ENCODE measurements at regions not wholly inside any gene's neighbourhood (a gene's known extent, or its start where the extent isn't known, plus 50 kb on each side); places are given as distances from the start of the nearest gene placed in this dataset.

DNA sequence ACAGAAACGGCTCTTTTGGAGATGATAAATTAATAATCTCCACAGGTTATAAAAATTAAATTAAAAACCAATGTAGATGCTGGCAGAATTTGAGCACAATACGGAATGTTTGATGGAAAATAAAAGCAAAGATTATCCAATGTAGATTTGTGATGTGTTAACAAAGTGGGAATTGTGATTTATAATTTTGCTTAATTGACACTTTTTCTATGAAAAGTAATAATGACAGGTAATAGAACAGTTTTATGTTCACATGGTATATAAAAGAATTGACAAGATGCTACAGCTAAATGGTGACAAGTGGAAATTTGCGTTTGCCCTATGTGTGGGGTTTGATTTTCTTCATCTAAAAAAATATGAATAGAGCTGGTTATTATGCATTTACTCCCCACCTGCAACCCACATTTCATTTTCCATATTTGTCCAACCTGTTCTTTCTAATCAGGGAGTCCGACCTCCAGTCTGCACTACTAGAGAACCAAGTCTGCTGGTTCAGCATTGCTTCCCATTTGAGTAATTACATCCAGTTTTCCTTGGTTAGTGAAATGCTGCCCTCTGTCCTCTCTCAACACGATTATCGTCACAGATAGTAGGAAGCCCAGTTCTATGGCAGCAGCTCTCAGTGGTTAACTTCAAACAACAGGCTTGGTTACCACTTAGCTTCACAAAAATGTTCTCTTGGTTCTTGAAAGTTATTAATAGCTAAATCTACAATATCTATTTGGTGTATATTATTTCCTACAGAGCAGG lies 61.4 kb upstream of the SLITRK1 start:
- Histone ChIP-seq H2BK15ac (ENCODE audit: low read depth, low read length) (no peak overlapping the region), H4K8ac (ENCODE audit: low read depth in 2 of 2, low read length in 2 of 2) (no peak overlapping the region), H3K27me3 (ENCODE audit: control insufficient read depth, insufficient read depth, low read length) (no peaks in the 10 kb centered on the region), H3K23ac (ENCODE audit: low read depth, low read length) (no peak overlapping the region), H4K91ac (ENCODE audit: insufficient read depth, low read depth, low read length) (no peak overlapping the region), H2AFZ (replicated peaks; ENCODE audit: low read length, poor library complexity) (no peak overlapping the region), H2BK120ac (ENCODE audit: low read depth, low read length) (no peak overlapping the region), H3K4me3 (ENCODE audit: insufficient read depth, low read depth, low read length) (no peak overlapping the region), H4K20me1 (ENCODE audit: insufficient read depth, low read length) (no peaks in the 10 kb centered on the region), H3K18ac (ENCODE audit: low read depth, low read length) (no peak overlapping the region), H3K14ac (replicated peaks; ENCODE audit: low read depth, low read length) (no peak overlapping the region), H2AK9ac (replicated peaks; ENCODE audit: low read depth, low read length, poor library complexity) (no peak overlapping the region), H3K4me2 (ENCODE audit: low read depth, low read length) (no peak overlapping the region), H3K36me3 (ENCODE audit: control insufficient read depth, insufficient read depth, low read length) (no peaks in the 10 kb centered on the region), H3K56ac (ENCODE audit: extremely low read depth, insufficient read depth, low read length) (no peak overlapping the region), H3K4ac (ENCODE audit: low read depth, low read length) (no peak overlapping the region), H3K4me1 (ENCODE audit: control insufficient read depth, insufficient read depth, low read length) (no peaks in the 10 kb centered on the region), H3K9me3 (ENCODE audit: control insufficient read depth, insufficient read depth, low read length) (no peaks in the 10 kb centered on the region; the same call in 1 of the 2 replicates), H2BK5ac (ENCODE audit: low read depth, low read length, poor library complexity, severe bottlenecking) (no peak overlapping the region), H3K9me1 (ENCODE audit: insufficient read depth, low read length) (no peaks in the 10 kb centered on the region), H2BK20ac (ENCODE audit: low read depth, low read length) (no peak overlapping the region), H3K9ac (ENCODE audit: low read depth, low read length) (no peak overlapping the region), H2AK5ac (ENCODE audit: low read depth, low read length) (no peak overlapping the region), H4K5ac (ENCODE audit: low read depth, low read length) (no peak overlapping the region), H3K79me1 (ENCODE audit: low read depth in 1 of 2, low read length in 2 of 2) (no peaks in the 10 kb centered on the region), H3K27ac (ENCODE audit: insufficient read depth, low read length) (no peak overlapping the region)
- in situ Hi-C loops (cut with MboI; ENCODE audit: low sequenced_read_pairs) = no loop called here
- ChIA-PET CTCF (interaction anchor here (0.8 kb wide), 1 partner anchor 10 kb away, joined by 3 read pairs; no protein-coding TSS in a partner anchor), POLR2A (ENCODE audit: unreplicated experiment) (no interaction called here)
- no CpG with 5 or more reads among the region's 6 CpGs for WGBS, 2 experiments (ENCODE audit: extremely low coverage in 2 of 2, insufficient read length in 1 of 2)
- BruUV-seq (replicated peaks) = no TSS peak
- DNase-seq = no peak
- ATAC-seq (ENCODE audit: low read depth) = no peak
- no peak for TF ChIP-seq CEBPB (IDR thresholded peaks at IDR 0.05; ENCODE audit: low read depth, low read length)
- TF ChIP-seq MXI1 (IDR thresholded peaks at IDR 0.05; ENCODE audit: borderline replicate concordance, low read depth, low read length) = no peak
- peak; percentile 75 for TF ChIP-seq MAFK (IDR thresholded peaks at IDR 0.05; ENCODE audit: low read depth, low read length)
- dilution Hi-C loops (cut with HindIII; ENCODE audit: low sequenced_read_pairs, unreplicated experiment) = no loop called here
- intact Hi-C loops (cut with micrococcal nuclease) = no loop called here

Data from IMR-90 (cell line).